ENCODE measurements at regions not wholly inside any gene's neighbourhood (a gene's known extent, or its start where the extent isn't known, plus 50 kb on each side); places are given as distances from the start of the nearest gene placed in this dataset.

DNA sequence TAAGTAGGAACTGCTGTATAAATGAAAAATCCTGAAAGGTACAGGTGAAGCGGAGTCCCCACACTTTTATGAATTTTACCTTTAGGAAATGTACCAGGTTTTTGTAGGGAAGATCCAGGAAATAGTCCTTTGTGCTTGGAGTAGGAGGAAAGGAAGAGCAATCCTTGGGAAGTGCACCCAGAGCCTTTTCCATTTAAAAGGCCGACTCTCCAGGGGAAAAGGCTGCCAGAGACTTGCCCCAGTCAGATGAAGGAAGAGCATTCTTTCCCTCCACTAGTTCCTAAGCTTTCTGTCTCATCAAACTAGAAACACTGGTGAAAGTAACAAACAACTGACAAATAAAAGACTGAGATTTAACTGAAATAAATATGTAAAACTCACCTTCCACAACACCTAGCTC is 779.4 kb upstream of the CDH6 start:
- H3K36me3 ChIP-seq = no peaks in the 10 kb centered on the region
- in situ Hi-C loops (cut with MboI; ENCODE audit: low pct_ligation_motif_present in 1 of 4, low pct_unique_long_range_greater_than_20kb in 1 of 4, low sequenced_read_pairs in 3 of 4) (no loop called here), intact Hi-C loops (cut with DNase I; ENCODE audit: low total_unique reads) (no loop called here)
- no peaks in the 10 kb centered on the region for H3K4me1 ChIP-seq
- TF ChIP-seq EP300 (IDR thresholded peaks at IDR 0.05; ENCODE audit: low read depth) (no peak), POLR2A (IDR thresholded peaks at IDR 0.05) (no peak), POLR2AphosphoS5 (IDR thresholded peaks at IDR 0.05) (no peak)
- TF ChIP-seq, protein P1, sequence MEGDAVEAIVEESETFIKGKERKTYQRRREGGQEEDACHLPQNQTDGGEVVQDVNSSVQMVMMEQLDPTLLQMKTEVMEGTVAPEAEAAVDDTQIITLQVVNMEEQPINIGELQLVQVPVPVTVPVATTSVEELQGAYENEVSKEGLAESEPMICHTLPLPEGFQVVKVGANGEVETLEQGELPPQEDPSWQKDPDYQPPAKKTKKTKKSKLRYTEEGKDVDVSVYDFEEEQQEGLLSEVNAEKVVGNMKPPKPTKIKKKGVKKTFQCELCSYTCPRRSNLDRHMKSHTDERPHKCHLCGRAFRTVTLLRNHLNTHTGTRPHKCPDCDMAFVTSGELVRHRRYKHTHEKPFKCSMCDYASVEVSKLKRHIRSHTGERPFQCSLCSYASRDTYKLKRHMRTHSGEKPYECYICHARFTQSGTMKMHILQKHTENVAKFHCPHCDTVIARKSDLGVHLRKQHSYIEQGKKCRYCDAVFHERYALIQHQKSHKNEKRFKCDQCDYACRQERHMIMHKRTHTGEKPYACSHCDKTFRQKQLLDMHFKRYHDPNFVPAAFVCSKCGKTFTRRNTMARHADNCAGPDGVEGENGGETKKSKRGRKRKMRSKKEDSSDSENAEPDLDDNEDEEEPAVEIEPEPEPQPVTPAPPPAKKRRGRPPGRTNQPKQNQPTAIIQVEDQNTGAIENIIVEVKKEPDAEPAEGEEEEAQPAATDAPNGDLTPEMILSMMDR (IDR thresholded peaks at IDR 0.05) = no peak
- no peaks in the 10 kb centered on the region for H3K9me3 ChIP-seq
- no peak for DNase-seq
- H3K4me3 ChIP-seq = no peak overlapping the region
- 63% methylated on average over 2 of the region's 2 CpGs; no CpG with 5 or more reads in 1 of the 2 donors for WGBS, 2 donors (ENCODE audit: low coverage in 1 of 2)
- no peaks in the 10 kb centered on the region for H3K27me3 ChIP-seq
- H3K27ac ChIP-seq = no peak overlapping the region

DNA sequence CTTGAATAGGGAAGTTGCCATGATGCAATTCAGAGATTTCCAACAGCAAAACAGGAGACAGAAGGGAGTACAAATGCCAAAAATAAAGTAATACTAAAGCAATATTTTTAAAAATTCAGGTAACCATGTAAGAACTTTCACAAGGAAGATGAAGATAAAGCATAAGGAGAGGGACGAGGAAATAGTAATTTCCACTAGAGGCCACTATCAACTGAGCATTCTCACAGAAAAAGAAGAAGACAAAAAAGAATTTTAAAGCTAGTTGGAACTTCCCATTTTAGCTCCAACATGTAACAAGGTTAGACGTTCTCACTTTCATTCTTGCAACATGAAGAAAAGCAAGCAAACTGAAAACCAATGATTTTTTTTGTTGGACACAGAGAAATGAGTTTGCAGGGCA is 779.9 kb upstream of the CDH6 start:
- intact Hi-C loops (cut with DNase I; ENCODE audit: low total_unique reads) = no loop called here
- TF ChIP-seq POLR2AphosphoS5 (IDR thresholded peaks at IDR 0.05) (no peak), POLR2A (IDR thresholded peaks at IDR 0.05) (no peak), EP300 (IDR thresholded peaks at IDR 0.05; ENCODE audit: low read depth) (no peak)
- TF ChIP-seq, protein P1 (IDR thresholded peaks at IDR 0.05) = no peak
- Histone ChIP-seq H3K27me3 (no peaks in the 10 kb centered on the region), H3K9me3 (no peaks in the 10 kb centered on the region), H3K36me3 (no peaks in the 10 kb centered on the region), H3K4me1 (no peaks in the 10 kb centered on the region), H3K4me3 (no peak overlapping the region), H3K27ac (no peak overlapping the region)
- in situ Hi-C loops (cut with MboI; ENCODE audit: low pct_ligation_motif_present in 1 of 4, low pct_unique_long_range_greater_than_20kb in 1 of 4, low sequenced_read_pairs in 3 of 4) = no loop called here
- no peak for DNase-seq
- 34 to 44% methylated on average over 2 of the region's 2 CpGs for WGBS, 2 donors (ENCODE audit: low coverage in 1 of 2)

GRCh38 chr5:30405821-30406220 is 787.7 kb upstream of the CDH6 start:
- H3K27ac ChIP-seq = no peak overlapping the region
- intact Hi-C loops (cut with DNase I; ENCODE audit: low total_unique reads) (no loop called here), in situ Hi-C loops (cut with MboI; ENCODE audit: low pct_ligation_motif_present in 1 of 4, low pct_unique_long_range_greater_than_20kb in 1 of 4, low sequenced_read_pairs in 3 of 4) (no loop called here)
- no peaks in the 10 kb centered on the region for H3K9me3 ChIP-seq
- no peaks in the 10 kb centered on the region for H3K27me3 ChIP-seq
- WGBS, 2 donors (ENCODE audit: low coverage in 1 of 2) = 52 to 55% methylated on average over 2 of the region's 2 CpGs
- no peaks in the 10 kb centered on the region for H3K4me1 ChIP-seq
- H3K36me3 ChIP-seq = no peaks in the 10 kb centered on the region
- no peak overlapping the region for H3K4me3 ChIP-seq
- TF ChIP-seq POLR2A (IDR thresholded peaks at IDR 0.05) (no peak), EP300 (IDR thresholded peaks at IDR 0.05; ENCODE audit: low read depth) (no peak), POLR2AphosphoS5 (IDR thresholded peaks at IDR 0.05) (no peak)
- TF ChIP-seq, protein P1 (IDR thresholded peaks at IDR 0.05) = no peak
- DNase-seq = no peak

GRCh38 chr5:30401479-30402058 is 791.9 kb upstream of the CDH6 start:
- WGBS, 2 donors (ENCODE audit: low coverage in 1 of 2) = 17 to 46% methylated on average over 3 of the region's 3 CpGs
- Histone ChIP-seq H3K4me1 (no peaks in the 10 kb centered on the region), H3K36me3 (no peaks in the 10 kb centered on the region), H3K27me3 (no peaks in the 10 kb centered on the region), H3K4me3 (no peak overlapping the region), H3K27ac (no peak overlapping the region), H3K9me3 (no peaks in the 10 kb centered on the region)
- TF ChIP-seq, protein P1 (IDR thresholded peaks at IDR 0.05) = peak in 4 of 5 experiments; percentile 11 to 28 (median 18)
- TF ChIP-seq EP300 (IDR thresholded peaks at IDR 0.05; ENCODE audit: low read depth) = no peak
- TF ChIP-seq POLR2AphosphoS5 (IDR thresholded peaks at IDR 0.05) = no peak
- DNase-seq = peak; percentile 9
- in situ Hi-C loops (cut with MboI; ENCODE audit: low pct_ligation_motif_present in 1 of 4, low pct_unique_long_range_greater_than_20kb in 1 of 4, low sequenced_read_pairs in 3 of 4) = no loop called here
- intact Hi-C loops (cut with DNase I; ENCODE audit: low total_unique reads) = no loop called here
